Neutrophil (primary cell): ENCODE measurements at regions not wholly inside any gene's neighbourhood (a gene's known extent, or its start where the extent isn't known, plus 50 kb on each side); places are given as distances from the start of the nearest gene placed in this dataset.
A peak's percentile ranks its signal among the peaks of the same experiment; 100 is the strongest.

Experiments used
- H3K27ac ChIP-seq: fragments of 200-600 bp; sonication (generic); 2 replicates; pipeline ENCODE4 v1.5.1; 2016; ENCODE audit warnings: mild to moderate bottlenecking, moderate library complexity
- H3K27me3 ChIP-seq: fragments of 200-600 bp; sonication (generic); 2 replicates; pipeline ENCODE4 v1.6.0; 2016; ENCODE audit warnings: mild to moderate bottlenecking
- H3K36me3 ChIP-seq: fragments of 200-600 bp; sonication (generic); 2 replicates; pipeline ENCODE4 v1.5.1; 2017
- H3K4me1 ChIP-seq, 2 experiments: fragments of 200-600 bp in 1 of 2; sonication (generic) in 1 of 2; 1 replicate in 1 of 2; 2 replicates in 1 of 2; pipeline versions ENCODE4 v1.5.1 to v1.6.1; 2013 to 2016; ENCODE audit warnings: low read depth in 1 of 2, low read length in 1 of 2, mild to moderate bottlenecking in 1 of 2, moderate library complexity in 1 of 2; ENCODE audit not compliant: control insufficient read depth in 1 of 2, insufficient read depth in 1 of 2
- H3K4me3 ChIP-seq, 2 experiments: fragments of 200-600 bp in 1 of 2; sonication (generic) in 1 of 2; 1 replicate in 1 of 2; 2 replicates in 1 of 2; pipeline ENCODE4 v1.5.1; 2013 to 2016; ENCODE audit warnings: low read depth in 1 of 2, low read length in 1 of 2, mild to moderate bottlenecking in 1 of 2, moderate library complexity in 1 of 2
- H3K9me3 ChIP-seq: fragments of 200-600 bp; sonication (generic); 2 replicates; pipeline ENCODE4 v1.5.1; 2016
- CTCF ChIP-seq: fragments of 200-600 bp; sonication (generic); IDR thresholded peaks from 2 replicates; pipeline ENCODE4 v1.5.1; 2016; ENCODE audit warnings: antibody characterized with exemption

- Histone ChIP-seq H3K36me3 (no peaks in the 10 kb centered on the region), H3K27ac (no peak overlapping the region), H3K4me1 (peaks cover 17 to 30% of the 10 kb centered on the region in 2 experiments), H3K27me3 (peaks cover 18% of the 10 kb centered on the region), H3K9me3 (no peaks in the 10 kb centered on the region), H3K4me3 (no peak overlapping the region)
- TF ChIP-seq CTCF: no peak
These were observed 177.1 kb downstream of the UACA start for GRCh38 chr15:70586241-70586640.

GRCh38 chr15:70585707-70586034 lies 177.7 kb downstream of the UACA start:
- Histone ChIP-seq H3K36me3 (no peaks in the 10 kb centered on the region), H3K27ac (no peak overlapping the region), H3K27me3 (peaks cover 18% of the 10 kb centered on the region), H3K4me1 (peaks cover 17 to 36% of the 10 kb centered on the region in 2 experiments), H3K9me3 (no peaks in the 10 kb centered on the region), H3K4me3 (peak overlapping the region in 1 of 2 experiments; percentile 38)
- TF ChIP-seq CTCF: no peak

GRCh38 chr15:70584838-70585706 lies 178.3 kb downstream of the UACA start:
- TF ChIP-seq CTCF: no peak
- H3K9me3 ChIP-seq: no peaks in the 10 kb centered on the region
- H3K27me3 ChIP-seq: peaks cover 18% of the 10 kb centered on the region
- no peaks in the 10 kb centered on the region for H3K36me3 ChIP-seq
- H3K4me1 ChIP-seq: peaks cover 17 to 38% of the 10 kb centered on the region in 2 experiments
- no peak overlapping the region for H3K27ac ChIP-seq
- H3K4me3 ChIP-seq: peak overlapping the region; percentile 30 to 38

- TF ChIP-seq CTCF: no peak
- no peaks in the 10 kb centered on the region for H3K36me3 ChIP-seq
- no peak overlapping the region for H3K27ac ChIP-seq
- no peak overlapping the region for H3K4me3 ChIP-seq
- no peaks in the 10 kb centered on the region for H3K9me3 ChIP-seq
- H3K4me1 ChIP-seq: peaks cover 17 to 34% of the 10 kb centered on the region in 2 experiments
- H3K27me3 ChIP-seq: peaks cover 18% of the 10 kb centered on the region
These were observed 178.9 kb downstream of the UACA start for GRCh38 chr15:70584441-70584837.

- Histone ChIP-seq H3K36me3 (no peaks in the 10 kb centered on the region), H3K27me3 (peaks cover 18% of the 10 kb centered on the region), H3K9me3 (no peaks in the 10 kb centered on the region), H3K4me3 (no peak overlapping the region), H3K27ac (no peak overlapping the region), H3K4me1 (peaks cover 4 to 20% of the 10 kb centered on the region in 2 experiments)
- no peak for TF ChIP-seq CTCF
These were observed 180.4 kb downstream of the UACA start for GRCh38 chr15:70583006-70583405.
